HL-60 (cell line): ENCODE measurements at regions not wholly inside any gene's neighbourhood (a gene's known extent, or its start where the extent isn't known, plus 50 kb on each side); places are given as distances from the start of the nearest gene placed in this dataset.

Experiments used
- DNase-seq, 2 experiments: peaks; one replicate each; pipeline ENCODE4 v3.0.0-alpha.2; 2010 to 2020; ENCODE audit warnings: low read depth in 1 of 2, low spot score in 1 of 2
- H3K27ac ChIP-seq: fragments of 250-450 bp; sonication (Bioruptor Pico); replicated peaks from 2 replicates; pipeline ENCODE4 v1.5.1; 2020; ENCODE audit warnings: mild to moderate bottlenecking, moderate library complexity
- H3K27me3 ChIP-seq: fragments of 250-450 bp; sonication (Bioruptor Pico); 2 replicates; pipeline ENCODE4 v1.5.1; 2021; ENCODE audit warnings: mild to moderate bottlenecking, moderate library complexity; ENCODE audit not compliant: insufficient read depth, poor library complexity, severe bottlenecking
- H3K4me3 ChIP-seq: replicated peaks from 2 replicates; pipeline ENCODE4 v1.5.1; 2011; ENCODE audit warnings: mild to moderate bottlenecking, control low read depth, low read length; ENCODE audit not compliant: insufficient read depth
- GABPA ChIP-seq: IDR thresholded peaks from 2 replicates; pipeline ENCODE4 v1.6.1; 2012; ENCODE audit warnings: low read depth
- POLR2AphosphoS5 ChIP-seq: IDR thresholded peaks from 2 replicates; pipeline ENCODE4 v1.6.1; 2012; ENCODE audit warnings: low read depth
- SPI1 ChIP-seq: IDR thresholded peaks from 2 replicates; pipeline ENCODE4 v1.6.1; 2012; ENCODE audit warnings: low read depth, mild to moderate bottlenecking, borderline replicate concordance
- TF ChIP-seq, protein P1 (sequence below): IDR thresholded peaks from one replicate; pipeline ENCODE4 v1.5.1; 2011; ENCODE audit warnings: low read length, control low read depth, inconsistent platforms; ENCODE audit not compliant: insufficient read depth
- TF ChIP-seq, protein P2 (sequence below): IDR thresholded peaks from 2 replicates; pipeline ENCODE4 v1.6.1; 2012; ENCODE audit warnings: low read depth; ENCODE audit not compliant: insufficient replicate concordance

DNA sequence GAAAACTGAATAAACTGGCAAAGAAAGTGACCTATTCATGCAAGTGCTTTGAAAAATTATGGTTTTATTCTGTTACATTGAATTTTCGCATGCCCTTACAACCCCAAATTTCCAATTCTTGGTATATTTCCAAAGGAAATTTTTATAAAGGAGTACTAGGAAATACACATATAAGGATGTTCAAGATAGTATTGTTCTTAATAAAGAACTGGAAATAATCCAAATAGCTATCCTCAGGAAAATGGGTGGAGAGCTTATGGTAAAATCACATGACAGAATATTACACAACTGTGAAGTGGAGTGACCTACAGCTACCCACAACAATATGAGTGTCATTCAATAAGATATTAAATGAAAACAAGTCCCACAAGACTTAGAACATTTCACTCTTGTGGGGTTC lies 138.9 kb upstream of the BMPER start:
- TF ChIP-seq, protein P1, sequence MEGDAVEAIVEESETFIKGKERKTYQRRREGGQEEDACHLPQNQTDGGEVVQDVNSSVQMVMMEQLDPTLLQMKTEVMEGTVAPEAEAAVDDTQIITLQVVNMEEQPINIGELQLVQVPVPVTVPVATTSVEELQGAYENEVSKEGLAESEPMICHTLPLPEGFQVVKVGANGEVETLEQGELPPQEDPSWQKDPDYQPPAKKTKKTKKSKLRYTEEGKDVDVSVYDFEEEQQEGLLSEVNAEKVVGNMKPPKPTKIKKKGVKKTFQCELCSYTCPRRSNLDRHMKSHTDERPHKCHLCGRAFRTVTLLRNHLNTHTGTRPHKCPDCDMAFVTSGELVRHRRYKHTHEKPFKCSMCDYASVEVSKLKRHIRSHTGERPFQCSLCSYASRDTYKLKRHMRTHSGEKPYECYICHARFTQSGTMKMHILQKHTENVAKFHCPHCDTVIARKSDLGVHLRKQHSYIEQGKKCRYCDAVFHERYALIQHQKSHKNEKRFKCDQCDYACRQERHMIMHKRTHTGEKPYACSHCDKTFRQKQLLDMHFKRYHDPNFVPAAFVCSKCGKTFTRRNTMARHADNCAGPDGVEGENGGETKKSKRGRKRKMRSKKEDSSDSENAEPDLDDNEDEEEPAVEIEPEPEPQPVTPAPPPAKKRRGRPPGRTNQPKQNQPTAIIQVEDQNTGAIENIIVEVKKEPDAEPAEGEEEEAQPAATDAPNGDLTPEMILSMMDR = no peak
- TF ChIP-seq, protein P2, sequence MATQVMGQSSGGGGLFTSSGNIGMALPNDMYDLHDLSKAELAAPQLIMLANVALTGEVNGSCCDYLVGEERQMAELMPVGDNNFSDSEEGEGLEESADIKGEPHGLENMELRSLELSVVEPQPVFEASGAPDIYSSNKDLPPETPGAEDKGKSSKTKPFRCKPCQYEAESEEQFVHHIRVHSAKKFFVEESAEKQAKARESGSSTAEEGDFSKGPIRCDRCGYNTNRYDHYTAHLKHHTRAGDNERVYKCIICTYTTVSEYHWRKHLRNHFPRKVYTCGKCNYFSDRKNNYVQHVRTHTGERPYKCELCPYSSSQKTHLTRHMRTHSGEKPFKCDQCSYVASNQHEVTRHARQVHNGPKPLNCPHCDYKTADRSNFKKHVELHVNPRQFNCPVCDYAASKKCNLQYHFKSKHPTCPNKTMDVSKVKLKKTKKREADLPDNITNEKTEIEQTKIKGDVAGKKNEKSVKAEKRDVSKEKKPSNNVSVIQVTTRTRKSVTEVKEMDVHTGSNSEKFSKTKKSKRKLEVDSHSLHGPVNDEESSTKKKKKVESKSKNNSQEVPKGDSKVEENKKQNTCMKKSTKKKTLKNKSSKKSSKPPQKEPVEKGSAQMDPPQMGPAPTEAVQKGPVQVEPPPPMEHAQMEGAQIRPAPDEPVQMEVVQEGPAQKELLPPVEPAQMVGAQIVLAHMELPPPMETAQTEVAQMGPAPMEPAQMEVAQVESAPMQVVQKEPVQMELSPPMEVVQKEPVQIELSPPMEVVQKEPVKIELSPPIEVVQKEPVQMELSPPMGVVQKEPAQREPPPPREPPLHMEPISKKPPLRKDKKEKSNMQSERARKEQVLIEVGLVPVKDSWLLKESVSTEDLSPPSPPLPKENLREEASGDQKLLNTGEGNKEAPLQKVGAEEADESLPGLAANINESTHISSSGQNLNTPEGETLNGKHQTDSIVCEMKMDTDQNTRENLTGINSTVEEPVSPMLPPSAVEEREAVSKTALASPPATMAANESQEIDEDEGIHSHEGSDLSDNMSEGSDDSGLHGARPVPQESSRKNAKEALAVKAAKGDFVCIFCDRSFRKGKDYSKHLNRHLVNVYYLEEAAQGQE = no peak
- no peak for TF ChIP-seq GABPA
- TF ChIP-seq POLR2AphosphoS5 = no peak
- no peak for TF ChIP-seq SPI1
- DNase-seq = no peak
- H3K4me3 ChIP-seq = no peak overlapping the region
- H3K27ac ChIP-seq = no peak overlapping the region
- H3K27me3 ChIP-seq = no peaks in the 10 kb centered on the region

DNA sequence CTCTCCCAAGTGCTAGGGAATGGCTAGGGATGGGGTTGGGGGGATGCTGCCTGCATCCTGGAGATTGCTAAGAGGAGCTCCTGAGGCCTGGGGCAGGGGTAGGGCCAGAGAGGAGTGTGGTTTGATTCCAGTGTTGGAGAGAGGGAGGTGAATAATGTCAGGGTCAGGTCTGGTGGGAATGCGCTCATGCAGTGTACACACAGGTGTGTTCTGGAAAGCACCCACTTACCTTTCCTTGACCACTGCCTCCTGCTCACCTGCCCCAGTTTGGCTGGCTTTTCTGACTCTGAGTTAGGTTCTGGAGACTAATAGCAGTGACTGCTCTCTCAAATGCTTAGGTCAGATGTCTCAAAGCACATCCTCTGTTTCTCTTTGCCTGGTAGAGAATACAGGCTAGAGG lies 135.4 kb upstream of the BMPER start:
- Histone ChIP-seq H3K27me3 (no peaks in the 10 kb centered on the region), H3K27ac (no peak overlapping the region), H3K4me3 (no peak overlapping the region)
- no peak for DNase-seq
- no peak for TF ChIP-seq POLR2AphosphoS5
- TF ChIP-seq, protein P2 = no peak
- TF ChIP-seq GABPA = no peak
- no peak for TF ChIP-seq SPI1
- TF ChIP-seq, protein P1 = no peak

- no peak for TF ChIP-seq GABPA
- DNase-seq = no peak
- Histone ChIP-seq H3K27me3 (no peaks in the 10 kb centered on the region), H3K27ac (no peak overlapping the region), H3K4me3 (no peak overlapping the region)
These were observed 134.8 kb upstream of the BMPER start for GRCh38 chr7:33770576-33770975.

- no peaks in the 10 kb centered on the region for H3K27me3 ChIP-seq
- DNase-seq = no peak
- TF ChIP-seq, protein P1 = no peak
- TF ChIP-seq SPI1 = no peak
- TF ChIP-seq, protein P2 = no peak
- no peak overlapping the region for H3K4me3 ChIP-seq
- H3K27ac ChIP-seq = no peak overlapping the region
These were observed 133.9 kb upstream of the BMPER start for GRCh38 chr7:33771422-33771821.
